ENCODE measurements at regions not wholly inside any gene's neighbourhood (a gene's known extent, or its start where the extent isn't known, plus 50 kb on each side); places are given as distances from the start of the nearest gene placed in this dataset.
"Not testable (repeated sequence)": the region's sequence is repeated elsewhere in the genome, so short reads cannot be mapped to it uniquely, and the experiment has no call there.

DNA sequence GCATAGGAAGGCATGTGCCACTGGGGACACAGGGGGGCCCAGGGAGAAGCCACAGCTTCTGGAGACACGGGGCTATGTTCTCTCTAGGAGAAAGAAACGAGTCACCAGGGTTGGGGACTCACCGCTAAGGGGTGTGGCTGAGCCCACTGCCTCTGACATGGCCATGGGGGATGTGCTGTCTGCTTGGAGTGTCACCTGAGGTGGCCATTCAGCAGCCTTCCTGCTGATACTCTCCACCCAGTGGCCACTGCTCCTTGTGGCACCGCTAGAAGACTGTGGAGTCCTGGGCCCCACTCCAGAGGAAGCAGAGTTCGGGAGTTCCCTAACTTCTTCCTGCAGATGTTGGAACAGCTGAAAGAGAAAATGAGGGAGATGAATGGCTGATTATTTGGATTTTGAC, 91.2 kb upstream of the SLC45A1 start:
- intact Hi-C loops (cut with DNase I), result no loop called here
- Histone ChIP-seq H3K36me3 (no peaks in the 10 kb centered on the region), H3K4me1 (no peaks in the 10 kb centered on the region), H3K9me3 (no peaks in the 10 kb centered on the region), H3K4me3 (no peak overlapping the region), H3K27me3 (no peaks in the 10 kb centered on the region), H3K27ac (no peak overlapping the region)
- DNase-seq (ENCODE audit: low spot score in 2 of 2), result no peak
- TF ChIP-seq, protein P1, sequence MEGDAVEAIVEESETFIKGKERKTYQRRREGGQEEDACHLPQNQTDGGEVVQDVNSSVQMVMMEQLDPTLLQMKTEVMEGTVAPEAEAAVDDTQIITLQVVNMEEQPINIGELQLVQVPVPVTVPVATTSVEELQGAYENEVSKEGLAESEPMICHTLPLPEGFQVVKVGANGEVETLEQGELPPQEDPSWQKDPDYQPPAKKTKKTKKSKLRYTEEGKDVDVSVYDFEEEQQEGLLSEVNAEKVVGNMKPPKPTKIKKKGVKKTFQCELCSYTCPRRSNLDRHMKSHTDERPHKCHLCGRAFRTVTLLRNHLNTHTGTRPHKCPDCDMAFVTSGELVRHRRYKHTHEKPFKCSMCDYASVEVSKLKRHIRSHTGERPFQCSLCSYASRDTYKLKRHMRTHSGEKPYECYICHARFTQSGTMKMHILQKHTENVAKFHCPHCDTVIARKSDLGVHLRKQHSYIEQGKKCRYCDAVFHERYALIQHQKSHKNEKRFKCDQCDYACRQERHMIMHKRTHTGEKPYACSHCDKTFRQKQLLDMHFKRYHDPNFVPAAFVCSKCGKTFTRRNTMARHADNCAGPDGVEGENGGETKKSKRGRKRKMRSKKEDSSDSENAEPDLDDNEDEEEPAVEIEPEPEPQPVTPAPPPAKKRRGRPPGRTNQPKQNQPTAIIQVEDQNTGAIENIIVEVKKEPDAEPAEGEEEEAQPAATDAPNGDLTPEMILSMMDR (IDR thresholded peaks at IDR 0.05), result no peak

DNA sequence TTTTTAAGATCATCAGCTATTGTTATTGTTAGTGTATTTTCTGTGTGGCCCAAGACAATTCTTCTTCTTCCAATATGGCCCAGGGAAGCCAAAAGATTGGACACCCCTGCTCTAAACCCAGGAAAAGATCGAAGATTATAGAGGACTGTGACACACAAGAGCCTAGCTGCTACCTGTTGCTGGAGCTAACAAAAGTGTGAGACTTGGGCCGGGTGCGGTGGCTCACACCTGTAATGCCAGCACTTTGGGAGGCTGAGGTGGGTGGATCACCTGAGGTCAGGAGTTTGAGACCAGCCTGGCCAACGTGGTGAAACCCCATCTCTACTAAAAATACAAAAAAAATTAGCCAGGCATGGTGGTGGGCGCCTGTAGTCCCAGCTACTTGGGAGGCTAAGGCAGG, 91.9 kb upstream of the SLC45A1 start:
- DNase-seq (ENCODE audit: low spot score in 2 of 2); H3K36me3 ChIP-seq; H3K9me3 ChIP-seq; intact Hi-C loops (cut with DNase I); H3K27ac ChIP-seq; H3K4me3 ChIP-seq; H3K27me3 ChIP-seq; H3K4me1 ChIP-seq: not testable (repeated sequence)

DNA sequence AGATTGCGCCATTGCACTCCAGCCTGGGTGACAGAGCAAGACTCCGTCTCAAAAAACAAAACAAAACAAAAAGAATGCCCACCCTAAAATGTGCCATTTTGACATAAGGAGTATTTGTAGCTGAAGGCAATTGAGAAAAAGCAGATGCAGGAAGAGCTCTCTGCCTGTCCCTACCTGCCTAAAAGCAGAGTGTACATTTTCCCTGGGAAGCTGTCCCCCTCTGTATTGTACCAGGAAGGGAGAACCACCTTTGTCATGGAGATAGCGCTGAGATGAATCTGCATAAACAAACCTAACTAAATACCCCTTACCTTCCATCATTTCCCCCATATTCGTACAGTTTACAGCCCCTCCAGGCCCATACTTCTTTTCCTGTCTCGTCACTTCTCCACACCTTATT, 94.4 kb upstream of the SLC45A1 start:
- H3K27me3 ChIP-seq, result no peaks in the 10 kb centered on the region
- H3K4me3 ChIP-seq, result no peak overlapping the region
- TF ChIP-seq, protein P1 (IDR thresholded peaks at IDR 0.05), result no peak
- H3K4me1 ChIP-seq, result no peaks in the 10 kb centered on the region
- H3K36me3 ChIP-seq, result no peaks in the 10 kb centered on the region
- no peaks in the 10 kb centered on the region for H3K9me3 ChIP-seq
- intact Hi-C loops (cut with DNase I), result no loop called here
- DNase-seq (ENCODE audit: low spot score in 2 of 2), result no peak
- no peak overlapping the region for H3K27ac ChIP-seq

DNA sequence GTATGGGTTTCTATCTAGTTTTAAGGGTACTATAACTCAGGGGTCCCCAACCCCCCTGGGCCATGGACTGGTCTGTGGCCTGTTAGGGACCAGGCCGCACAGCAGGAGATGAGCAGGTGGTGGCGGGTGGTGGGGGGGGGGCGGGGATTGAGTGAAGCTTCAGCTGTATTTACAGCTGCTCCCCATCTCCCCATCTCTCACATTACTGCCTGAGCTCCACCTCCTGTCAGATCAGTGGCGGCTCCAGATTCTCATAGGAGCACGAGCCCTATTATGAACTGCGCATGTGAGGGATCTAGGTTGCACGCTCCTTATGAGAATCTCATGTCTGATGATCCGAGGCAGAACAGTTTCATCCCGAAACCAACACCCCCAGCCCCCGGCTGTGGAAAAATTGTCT, 95.1 kb upstream of the SLC45A1 start:
- Histone ChIP-seq H3K4me1 (no peaks in the 10 kb centered on the region), H3K4me3 (no peak overlapping the region), H3K27me3 (no peaks in the 10 kb centered on the region), H3K27ac (no peak overlapping the region), H3K9me3 (no peaks in the 10 kb centered on the region), H3K36me3 (no peaks in the 10 kb centered on the region)
- intact Hi-C loops (cut with DNase I), result no loop called here
- TF ChIP-seq, protein P1 (IDR thresholded peaks at IDR 0.05), result no peak
- no peak for DNase-seq (ENCODE audit: low spot score in 2 of 2)

DNA sequence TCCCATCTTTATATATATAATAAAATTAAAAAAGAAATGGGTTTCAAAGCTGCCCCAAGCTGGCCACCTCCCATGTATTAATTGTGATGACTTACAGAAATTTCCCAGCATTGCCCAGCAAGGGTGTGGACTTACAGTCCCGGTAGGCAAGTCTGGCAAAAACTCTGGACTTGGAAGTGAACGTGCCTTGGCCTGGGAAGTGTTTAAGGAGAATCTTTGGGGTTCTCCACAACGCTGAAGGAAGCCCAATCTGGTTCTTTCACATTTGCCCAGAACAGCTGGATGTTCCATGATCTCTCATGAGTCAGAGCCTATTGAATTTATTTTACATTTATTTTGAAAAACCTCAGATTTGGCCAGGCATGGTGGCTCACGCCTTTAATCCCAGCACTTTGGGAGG, 98.4 kb upstream of the SLC45A1 start:
- H3K4me1 ChIP-seq, result peaks cover 0 to 11% of the 10 kb centered on the region in 2 donors
- H3K27me3 ChIP-seq, result no peaks in the 10 kb centered on the region
- H3K27ac ChIP-seq, result no peak overlapping the region
- no peak for DNase-seq (ENCODE audit: low spot score in 2 of 2)
- intact Hi-C loops (cut with DNase I), result no loop called here
- TF ChIP-seq, protein P1 (IDR thresholded peaks at IDR 0.05), result no peak
- H3K9me3 ChIP-seq, result no peaks in the 10 kb centered on the region
- no peaks in the 10 kb centered on the region for H3K36me3 ChIP-seq
- H3K4me3 ChIP-seq, result no peak overlapping the region

DNA sequence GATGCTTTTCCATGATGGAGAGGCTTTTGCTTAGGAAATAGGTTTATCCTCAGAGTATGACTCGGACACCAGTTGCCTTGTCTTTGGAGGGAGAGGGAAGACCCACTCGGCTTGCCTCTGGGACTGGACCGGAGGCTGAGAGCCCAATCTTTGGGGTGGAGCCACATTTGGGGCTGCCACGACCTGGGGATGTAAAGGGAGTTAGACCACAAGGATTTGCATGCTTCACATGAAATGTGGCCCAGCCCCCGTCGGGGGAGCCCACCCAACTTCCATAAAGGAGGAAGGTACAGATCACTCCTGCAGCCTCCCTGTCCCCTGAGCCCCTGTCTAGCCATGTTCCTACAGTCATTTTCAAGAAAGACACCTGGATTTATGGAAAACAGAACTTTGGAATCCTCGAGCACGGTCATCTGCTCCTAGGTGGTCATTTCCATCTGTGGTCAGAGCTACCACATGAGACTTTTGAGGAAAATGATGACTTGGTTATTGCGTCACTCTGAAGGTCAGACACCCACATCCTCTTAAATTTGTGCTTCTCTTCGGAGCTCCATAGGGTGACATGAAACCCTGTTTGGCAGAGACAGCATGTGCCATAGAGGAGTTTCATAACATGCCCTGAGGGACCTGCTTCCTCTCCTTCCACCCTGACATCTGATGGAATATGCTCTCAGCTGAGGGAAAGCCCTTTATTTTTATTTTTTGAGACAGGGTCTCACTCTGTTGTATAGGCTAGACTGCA, 99.4 kb upstream of the SLC45A1 start:
- Histone ChIP-seq H3K27ac (peak overlapping the region in 1 of 2 donors; percentile 13), H3K9me3 (no peaks in the 10 kb centered on the region), H3K27me3 (no peaks in the 10 kb centered on the region), H3K36me3 (no peaks in the 10 kb centered on the region), H3K4me3 (no peak overlapping the region), H3K4me1 (peaks cover 0 to 11% of the 10 kb centered on the region in 2 donors)
- intact Hi-C loops (cut with DNase I), result no loop called here
- TF ChIP-seq, protein P1 (IDR thresholded peaks at IDR 0.05), result no peak
- no peak for DNase-seq (ENCODE audit: low spot score in 2 of 2)
